ENCODE measurements at regions not wholly inside any gene's neighbourhood (a gene's known extent, or its start where the extent isn't known, plus 50 kb on each side); places are given as distances from the start of the nearest gene placed in this dataset.
"Not testable (repeated sequence)": the region's sequence is repeated elsewhere in the genome, so short reads cannot be mapped to it uniquely, and the experiment has no call there.

GRCh38 chr1:120664376-120665249 is 59.1 kb upstream of the NBPF26 start:
- not testable (repeated sequence) for DNase-seq (ENCODE audit: low read depth, low spot score)

- not testable (repeated sequence) for DNase-seq (ENCODE audit: low read depth, low spot score)
Observed at GRCh38 chr1:120665250-120665577, 58.5 kb upstream of the NBPF26 start.

DNA sequence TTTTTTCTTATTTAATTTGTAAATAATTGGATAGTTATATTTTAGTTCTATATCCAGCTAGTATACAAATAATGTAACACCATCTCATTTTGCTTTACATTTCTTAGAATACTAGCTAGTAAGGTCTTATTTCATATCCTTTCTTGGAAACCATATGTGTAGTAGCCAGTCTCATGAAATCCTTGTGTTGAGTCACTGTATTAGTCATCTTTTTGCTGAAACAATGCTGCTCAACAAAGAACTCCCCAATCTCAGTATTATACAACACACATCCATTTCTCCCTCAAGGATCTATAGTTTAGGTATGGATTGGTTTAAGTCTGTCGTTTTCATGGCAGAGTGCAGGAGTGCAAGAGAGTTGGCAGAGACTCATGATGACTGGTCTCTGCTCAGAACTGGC is 55.6 kb upstream of the NBPF26 start:
- DNase-seq (ENCODE audit: low read depth, low spot score), result not testable (repeated sequence)

Data from activated naive CD8-positive, alpha-beta T cell treated with anti-CD3 and anti-CD28 coated beads, Interleukin-2, amount 50 U/mL, for 16 hours (primary cell).